ENCODE measurements at regions not wholly inside any gene's neighbourhood (a gene's known extent, or its start where the extent isn't known, plus 50 kb on each side); places are given as distances from the start of the nearest gene placed in this dataset.

- FAIRE-seq, result no peak
- Histone ChIP-seq H3K23ac (ENCODE audit: insufficient read length) (no peak overlapping the region), H3K36me3 (ENCODE audit: control insufficient read depth in 2 of 4, insufficient read depth in 4 of 4, low read length in 3 of 4) (no peaks in the 10 kb centered on the region; a peak in 1 of 8 replicates), H2AK5ac (ENCODE audit: low read depth, low read length) (no peak overlapping the region), H4K5ac (ENCODE audit: insufficient read length, low read depth, low read length) (no peak overlapping the region), H2AFZ (ENCODE audit: low read length) (no peak overlapping the region), H3K23me2 (ENCODE audit: low read depth, low read length) (no peaks in the 10 kb centered on the region), H2BK20ac (ENCODE audit: low read length) (no peak overlapping the region), H2BK15ac (ENCODE audit: low read length) (no peak overlapping the region), H3K14ac (ENCODE audit: insufficient read length) (no peak overlapping the region), H4K8ac (ENCODE audit: extremely low read depth, insufficient read depth, low read length) (no peak overlapping the region), H3K9ac (replicated peaks in 1 of 4; ENCODE audit: extremely low read depth in 1 of 4, low read depth in 3 of 4, low read length in 3 of 4) (no peak overlapping the region), H4K91ac (replicated peaks; ENCODE audit: insufficient read length, low read length) (no peak overlapping the region), H3K4me2 (ENCODE audit: insufficient read depth in 1 of 2, low read depth in 2 of 2, low read length in 2 of 2) (no peak overlapping the region), H3K9me3 (ENCODE audit: insufficient read depth in 2 of 2, low read depth in 1 of 2, low read length in 1 of 2) (no peaks in the 10 kb centered on the region; a peak in 2 of 4 replicates), H3K4me1 (replicated peaks in 1 of 4; ENCODE audit: control insufficient read depth in 3 of 4, insufficient read depth in 4 of 4, low read length in 3 of 4) (no peaks in the 10 kb centered on the region), H2BK5ac (ENCODE audit: low read depth, low read length) (no peak overlapping the region), H4K20me1 (replicated peaks in 1 of 2; ENCODE audit: control insufficient read depth in 1 of 2, insufficient read depth in 2 of 2, low read length in 2 of 2) (no peaks in the 10 kb centered on the region), H2BK12ac (ENCODE audit: low read depth, low read length) (no peak overlapping the region), H2BK120ac (replicated peaks; ENCODE audit: low read depth, low read length) (no peak overlapping the region), H3K4ac (replicated peaks; ENCODE audit: insufficient read length, low read depth, low read length) (no peak overlapping the region), H3K27ac (ENCODE audit: low read depth, low read length) (no peak overlapping the region), H3K56ac (replicated peaks; ENCODE audit: insufficient read length, low read depth, low read length) (no peak overlapping the region), H3K27me3 (replicated peaks in 1 of 4; ENCODE audit: control insufficient read depth in 3 of 4, extremely low read depth in 1 of 4, insufficient read depth in 3 of 4, low read length in 3 of 4) (no peaks in the 10 kb centered on the region), H3K79me2 (ENCODE audit: control insufficient read depth in 1 of 2, insufficient read depth in 2 of 2, low read length in 2 of 2) (no peaks in the 10 kb centered on the region), H3K79me1 (ENCODE audit: low read depth, low read length) (no peaks in the 10 kb centered on the region), H3K18ac (ENCODE audit: extremely low read depth, low read length) (no peak overlapping the region), H3K4me3 (ENCODE audit: extremely low read depth in 1 of 4, insufficient read depth in 2 of 4, low read depth in 3 of 4, low read length in 4 of 4) (no peak overlapping the region)
- POLR2A ChIA-PET (ENCODE audit: partially characterized antibody), result no interaction called here
- CTCF ChIA-PET (ENCODE audit: partially characterized antibody), result interaction anchor here (1.4 kb wide), 1 partner anchor 15 kb away, joined by 3 read pairs; no protein-coding TSS in a partner anchor
- no peak for DNase-seq (ENCODE audit: low read depth in 1 of 2, low spot score in 2 of 2)
- TF ChIP-seq CHD1 (IDR thresholded peaks at IDR 0.05; ENCODE audit: low read depth, low read length) (no peak), SP1 (IDR thresholded peaks at IDR 0.05; ENCODE audit: low read depth, low read length) (no peak), ATF3 (IDR thresholded peaks at IDR 0.05; ENCODE audit: insufficient read depth, low read depth, low read length) (no peak), RFX5 (IDR thresholded peaks at IDR 0.05; ENCODE audit: borderline replicate concordance, low read depth, low read length) (no peak), CTCF (IDR thresholded peaks at IDR 0.05; ENCODE audit: control extremely low read depth in 1 of 3, insufficient read depth in 1 of 3, low read depth in 1 of 3, low read length in 3 of 3) (no peak), NANOG (IDR thresholded peaks at IDR 0.05; ENCODE audit: insufficient read depth, low read depth, low read length, poor library complexity, severe bottlenecking) (no peak), TBP (IDR thresholded peaks at IDR 0.05; ENCODE audit: low read depth, low read length) (no peak), HDAC2 (IDR thresholded peaks at IDR 0.05; ENCODE audit: borderline replicate concordance in 1 of 2, low read depth in 2 of 2, low read length in 2 of 2) (no peak)
- WGBS, 2 experiments (ENCODE audit: extremely low coverage in 1 of 2, insufficient coverage in 1 of 2, insufficient read length in 1 of 2, insufficient replicate concordance in 2 of 2, low coverage in 1 of 2, low lambda C conversion rate in 2 of 2, missing lambda C conversion rate in 1 of 2), result 68% methylated on average over 2 of the region's 2 CpGs; no CpG with 5 or more reads in 1 of the 2 experiments
These were observed 644.5 kb upstream of the VRK2 start for GRCh38 chr2:57402096-57402495.

All from H1 (cell line).